ENCODE measurements at regions not wholly inside any gene's neighbourhood (a gene's known extent, or its start where the extent isn't known, plus 50 kb on each side); places are given as distances from the start of the nearest gene placed in this dataset.

DNA sequence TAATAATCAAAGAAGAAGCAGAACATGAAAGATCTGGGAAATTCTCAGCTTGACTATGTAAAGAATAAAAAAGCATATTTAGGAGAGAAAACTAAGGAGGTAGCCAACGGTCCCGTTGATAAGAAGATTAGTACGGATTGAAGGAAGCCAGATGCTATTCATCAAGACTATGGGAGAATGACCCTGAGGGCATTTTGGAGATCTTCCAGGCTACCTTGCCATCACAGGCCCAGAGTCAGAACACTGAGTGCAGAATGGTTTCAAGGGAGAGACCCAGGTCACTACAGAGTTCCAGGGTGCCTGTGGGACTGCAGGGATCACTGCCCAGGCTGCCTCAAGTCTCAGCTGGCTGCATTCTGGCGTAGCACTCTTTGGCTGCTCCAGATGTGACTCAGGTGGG is 752.9 kb upstream of the ARPP21 start (continued):
- TF ChIP-seq EZH2 (IDR thresholded peaks at IDR 0.05; ENCODE audit: low read depth, unreplicated experiment) = no peak
- no peak for TF ChIP-seq STAT1 (IDR thresholded peaks at IDR 0.05; ENCODE audit: unreplicated experiment)

DNA sequence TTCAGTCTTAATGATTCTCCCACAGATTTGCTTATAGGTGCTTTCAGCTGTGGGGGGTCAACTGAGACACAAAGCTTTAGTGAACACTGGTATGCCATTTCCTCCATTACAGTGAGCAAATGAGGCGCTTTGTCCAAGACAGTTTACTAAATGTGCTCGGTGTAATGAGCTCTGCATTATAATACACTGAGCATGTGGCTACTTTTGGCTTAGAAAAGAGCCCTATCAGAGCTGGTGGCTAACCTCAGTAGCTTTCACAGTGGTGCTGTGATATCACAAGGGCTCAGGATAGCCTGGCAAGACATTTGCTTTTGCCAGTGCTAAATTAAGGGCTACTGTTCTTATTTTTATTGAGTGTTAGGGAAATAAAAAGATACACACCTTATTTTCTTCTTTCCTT is 749.7 kb upstream of the ARPP21 start:
- Mint-ChIP-seq H3K27ac (no peak overlapping the region), H3K4me3 (no peak overlapping the region), H3K36me3 (ENCODE audit: low read depth) (no peaks in the 10 kb centered on the region), H3K4me1 (no peaks in the 10 kb centered on the region), H3K9me3 (no peaks in the 10 kb centered on the region), H3K27me3 (ENCODE audit: insufficient read depth, low read depth, poor library complexity) (no peaks in the 10 kb centered on the region)
- Histone ChIP-seq H3K9me2 (ENCODE audit: insufficient read depth) (no peaks in the 10 kb centered on the region), H3K4me2 (no peak overlapping the region), H3K4me3 (no peak overlapping the region), H3K79me2 (replicated peaks; ENCODE audit: insufficient read depth) (no peaks in the 10 kb centered on the region), H2AFZ (peak overlapping the region; percentile 82), H3K27ac (ENCODE audit: low read depth) (no peak overlapping the region), H3F3A (replicated peaks; ENCODE audit: low read depth) (no peaks in the 10 kb centered on the region), H3K36me3 (ENCODE audit: insufficient read depth) (no peaks in the 10 kb centered on the region), H3K4me1 (ENCODE audit: insufficient read depth) (peaks cover 5% of the 10 kb centered on the region; the same call in 1 of the 2 replicates), H3K27me3 (ENCODE audit: insufficient read depth) (no peaks in the 10 kb centered on the region), H4K20me1 (replicated peaks; ENCODE audit: insufficient read depth) (no peaks in the 10 kb centered on the region)
- TF ChIP-seq STAT1 (IDR thresholded peaks at IDR 0.05; ENCODE audit: unreplicated experiment) = no peak
- TF ChIP-seq CREB1 (CRISPR knock-in tag; IDR thresholded peaks at IDR 0.05; ENCODE audit: low read depth) = no peak
- no peak for TF ChIP-seq EZH2 (IDR thresholded peaks at IDR 0.05; ENCODE audit: low read depth, unreplicated experiment)
- no peak for TF ChIP-seq JUNB (IDR thresholded peaks at IDR 0.05; ENCODE audit: unreplicated experiment)
- no peak for TF ChIP-seq EZH2phosphoT487 (IDR thresholded peaks at IDR 0.05; ENCODE audit: unreplicated experiment)
- TF ChIP-seq POLR2AphosphoS5 (IDR thresholded peaks at IDR 0.05; ENCODE audit: low read depth) = no peak
- TF ChIP-seq NANOG (IDR thresholded peaks at IDR 0.05; ENCODE audit: borderline replicate concordance) = no peak
- TF ChIP-seq, protein P1, sequence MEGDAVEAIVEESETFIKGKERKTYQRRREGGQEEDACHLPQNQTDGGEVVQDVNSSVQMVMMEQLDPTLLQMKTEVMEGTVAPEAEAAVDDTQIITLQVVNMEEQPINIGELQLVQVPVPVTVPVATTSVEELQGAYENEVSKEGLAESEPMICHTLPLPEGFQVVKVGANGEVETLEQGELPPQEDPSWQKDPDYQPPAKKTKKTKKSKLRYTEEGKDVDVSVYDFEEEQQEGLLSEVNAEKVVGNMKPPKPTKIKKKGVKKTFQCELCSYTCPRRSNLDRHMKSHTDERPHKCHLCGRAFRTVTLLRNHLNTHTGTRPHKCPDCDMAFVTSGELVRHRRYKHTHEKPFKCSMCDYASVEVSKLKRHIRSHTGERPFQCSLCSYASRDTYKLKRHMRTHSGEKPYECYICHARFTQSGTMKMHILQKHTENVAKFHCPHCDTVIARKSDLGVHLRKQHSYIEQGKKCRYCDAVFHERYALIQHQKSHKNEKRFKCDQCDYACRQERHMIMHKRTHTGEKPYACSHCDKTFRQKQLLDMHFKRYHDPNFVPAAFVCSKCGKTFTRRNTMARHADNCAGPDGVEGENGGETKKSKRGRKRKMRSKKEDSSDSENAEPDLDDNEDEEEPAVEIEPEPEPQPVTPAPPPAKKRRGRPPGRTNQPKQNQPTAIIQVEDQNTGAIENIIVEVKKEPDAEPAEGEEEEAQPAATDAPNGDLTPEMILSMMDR (conservative IDR thresholded peaks at IDR 0.05; ENCODE audit: low read depth in 2 of 2) = no peak
- ATAC-seq (no peak), DNase-seq (ENCODE audit: low spot score) (no peak)

DNA sequence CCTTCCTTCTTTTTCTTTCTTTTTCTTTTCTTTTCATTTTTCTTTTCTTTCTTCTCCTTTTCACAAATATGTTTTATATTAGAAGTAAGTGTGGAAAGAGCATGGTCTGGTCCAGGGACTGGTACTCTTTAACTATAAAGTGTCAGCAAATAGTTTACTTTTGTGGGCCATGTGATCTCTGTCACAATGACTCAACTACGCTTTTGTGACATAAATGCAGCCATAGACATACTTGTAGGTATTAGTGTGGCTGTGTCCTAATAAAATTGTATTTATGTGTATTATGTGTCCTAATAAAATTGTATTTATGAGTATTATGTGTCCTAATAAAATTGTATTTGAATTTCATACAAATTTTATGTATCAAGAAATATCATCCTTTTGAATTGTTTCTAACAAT is 749.1 kb upstream of the ARPP21 start:
- Histone ChIP-seq H3K4me2 (no peak overlapping the region), H3K36me3 (ENCODE audit: insufficient read depth) (no peaks in the 10 kb centered on the region), H3K9me2 (ENCODE audit: insufficient read depth) (no peaks in the 10 kb centered on the region), H3K4me3 (no peak overlapping the region), H3F3A (replicated peaks; ENCODE audit: low read depth) (no peaks in the 10 kb centered on the region), H3K27me3 (ENCODE audit: insufficient read depth) (no peaks in the 10 kb centered on the region), H2AFZ (no peak overlapping the region), H3K27ac (ENCODE audit: low read depth) (no peak overlapping the region), H3K79me2 (replicated peaks; ENCODE audit: insufficient read depth) (no peaks in the 10 kb centered on the region), H3K4me1 (ENCODE audit: insufficient read depth) (peaks cover 5% of the 10 kb centered on the region; the same call in 1 of the 2 replicates), H4K20me1 (replicated peaks; ENCODE audit: insufficient read depth) (no peaks in the 10 kb centered on the region)
- DNase-seq (ENCODE audit: low spot score) = no peak
- no peaks in the 10 kb centered on the region for H3K9me3 Mint-ChIP-seq
- H3K36me3 Mint-ChIP-seq (ENCODE audit: low read depth) = no peaks in the 10 kb centered on the region
- H3K4me1 Mint-ChIP-seq = no peaks in the 10 kb centered on the region
- no peak overlapping the region for H3K4me3 Mint-ChIP-seq
- no peak overlapping the region for H3K27ac Mint-ChIP-seq
- ATAC-seq = no peak
- no peaks in the 10 kb centered on the region for H3K27me3 Mint-ChIP-seq (ENCODE audit: insufficient read depth, low read depth, poor library complexity)
- no peak for TF ChIP-seq JUNB (IDR thresholded peaks at IDR 0.05; ENCODE audit: unreplicated experiment)
- no peak for TF ChIP-seq ZNF114 (CRISPR knock-in tag; IDR thresholded peaks at IDR 0.05)
- TF ChIP-seq, protein P2, sequence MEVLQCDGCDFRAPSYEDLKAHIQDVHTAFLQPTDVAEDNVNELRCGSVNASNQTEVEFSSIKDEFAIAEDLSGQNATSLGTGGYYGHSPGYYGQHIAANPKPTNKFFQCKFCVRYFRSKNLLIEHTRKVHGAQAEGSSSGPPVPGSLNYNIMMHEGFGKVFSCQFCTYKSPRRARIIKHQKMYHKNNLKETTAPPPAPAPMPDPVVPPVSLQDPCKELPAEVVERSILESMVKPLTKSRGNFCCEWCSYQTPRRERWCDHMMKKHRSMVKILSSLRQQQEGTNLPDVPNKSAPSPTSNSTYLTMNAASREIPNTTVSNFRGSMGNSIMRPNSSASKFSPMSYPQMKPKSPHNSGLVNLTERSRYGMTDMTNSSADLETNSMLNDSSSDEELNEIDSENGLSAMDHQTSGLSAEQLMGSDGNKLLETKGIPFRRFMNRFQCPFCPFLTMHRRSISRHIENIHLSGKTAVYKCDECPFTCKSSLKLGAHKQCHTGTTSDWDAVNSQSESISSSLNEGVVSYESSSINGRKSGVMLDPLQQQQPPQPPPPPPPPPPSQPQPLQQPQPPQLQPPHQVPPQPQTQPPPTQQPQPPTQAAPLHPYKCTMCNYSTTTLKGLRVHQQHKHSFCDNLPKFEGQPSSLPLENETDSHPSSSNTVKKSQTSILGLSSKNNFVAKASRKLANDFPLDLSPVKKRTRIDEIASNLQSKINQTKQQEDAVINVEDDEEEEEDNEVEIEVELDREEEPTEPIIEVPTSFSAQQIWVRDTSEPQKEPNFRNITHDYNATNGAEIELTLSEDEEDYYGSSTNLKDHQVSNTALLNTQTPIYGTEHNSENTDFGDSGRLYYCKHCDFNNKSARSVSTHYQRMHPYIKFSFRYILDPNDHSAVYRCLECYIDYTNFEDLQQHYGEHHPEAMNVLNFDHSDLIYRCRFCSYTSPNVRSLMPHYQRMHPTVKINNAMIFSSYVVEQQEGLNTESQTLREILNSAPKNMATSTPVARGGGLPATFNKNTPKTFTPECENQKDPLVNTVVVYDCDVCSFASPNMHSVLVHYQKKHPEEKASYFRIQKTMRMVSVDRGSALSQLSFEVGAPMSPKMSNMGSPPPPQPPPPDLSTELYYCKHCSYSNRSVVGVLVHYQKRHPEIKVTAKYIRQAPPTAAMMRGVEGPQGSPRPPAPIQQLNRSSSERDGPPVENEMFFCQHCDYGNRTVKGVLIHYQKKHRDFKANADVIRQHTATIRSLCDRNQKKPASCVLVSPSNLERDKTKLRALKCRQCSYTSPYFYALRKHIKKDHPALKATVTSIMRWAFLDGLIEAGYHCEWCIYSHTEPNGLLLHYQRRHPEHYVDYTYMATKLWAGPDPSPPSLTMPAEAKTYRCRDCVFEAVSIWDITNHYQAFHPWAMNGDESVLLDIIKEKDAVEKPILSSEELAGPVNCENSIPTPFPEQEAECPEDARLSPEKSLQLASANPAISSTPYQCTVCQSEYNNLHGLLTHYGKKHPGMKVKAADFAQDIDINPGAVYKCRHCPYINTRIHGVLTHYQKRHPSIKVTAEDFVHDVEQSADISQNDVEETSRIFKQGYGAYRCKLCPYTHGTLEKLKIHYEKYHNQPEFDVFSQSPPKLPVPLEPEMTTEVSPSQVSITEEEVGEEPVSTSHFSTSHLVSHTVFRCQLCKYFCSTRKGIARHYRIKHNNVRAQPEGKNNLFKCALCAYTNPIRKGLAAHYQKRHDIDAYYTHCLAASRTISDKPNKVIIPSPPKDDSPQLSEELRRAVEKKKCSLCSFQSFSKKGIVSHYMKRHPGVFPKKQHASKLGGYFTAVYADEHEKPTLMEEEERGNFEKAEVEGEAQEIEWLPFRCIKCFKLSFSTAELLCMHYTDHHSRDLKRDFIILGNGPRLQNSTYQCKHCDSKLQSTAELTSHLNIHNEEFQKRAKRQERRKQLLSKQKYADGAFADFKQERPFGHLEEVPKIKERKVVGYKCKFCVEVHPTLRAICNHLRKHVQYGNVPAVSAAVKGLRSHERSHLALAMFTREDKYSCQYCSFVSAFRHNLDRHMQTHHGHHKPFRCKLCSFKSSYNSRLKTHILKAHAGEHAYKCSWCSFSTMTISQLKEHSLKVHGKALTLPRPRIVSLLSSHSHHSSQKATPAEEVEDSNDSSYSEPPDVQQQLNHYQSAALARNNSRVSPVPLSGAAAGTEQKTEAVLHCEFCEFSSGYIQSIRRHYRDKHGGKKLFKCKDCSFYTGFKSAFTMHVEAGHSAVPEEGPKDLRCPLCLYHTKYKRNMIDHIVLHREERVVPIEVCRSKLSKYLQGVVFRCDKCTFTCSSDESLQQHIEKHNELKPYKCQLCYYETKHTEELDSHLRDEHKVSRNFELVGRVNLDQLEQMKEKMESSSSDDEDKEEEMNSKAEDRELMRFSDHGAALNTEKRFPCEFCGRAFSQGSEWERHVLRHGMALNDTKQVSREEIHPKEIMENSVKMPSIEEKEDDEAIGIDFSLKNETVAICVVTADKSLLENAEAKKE (CRISPR knock-in tag; IDR thresholded peaks at IDR 0.05) = no peak
- TF ChIP-seq, protein P3, sequence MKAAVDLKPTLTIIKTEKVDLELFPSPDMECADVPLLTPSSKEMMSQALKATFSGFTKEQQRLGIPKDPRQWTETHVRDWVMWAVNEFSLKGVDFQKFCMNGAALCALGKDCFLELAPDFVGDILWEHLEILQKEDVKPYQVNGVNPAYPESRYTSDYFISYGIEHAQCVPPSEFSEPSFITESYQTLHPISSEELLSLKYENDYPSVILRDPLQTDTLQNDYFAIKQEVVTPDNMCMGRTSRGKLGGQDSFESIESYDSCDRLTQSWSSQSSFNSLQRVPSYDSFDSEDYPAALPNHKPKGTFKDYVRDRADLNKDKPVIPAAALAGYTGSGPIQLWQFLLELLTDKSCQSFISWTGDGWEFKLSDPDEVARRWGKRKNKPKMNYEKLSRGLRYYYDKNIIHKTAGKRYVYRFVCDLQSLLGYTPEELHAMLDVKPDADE (IDR thresholded peaks at IDR 0.05) = no peak
- TF ChIP-seq EZH2phosphoT487 (IDR thresholded peaks at IDR 0.05; ENCODE audit: unreplicated experiment) = no peak
- no peak for TF ChIP-seq STAT1 (IDR thresholded peaks at IDR 0.05; ENCODE audit: unreplicated experiment)
- TF ChIP-seq ZNF331 (CRISPR knock-in tag; IDR thresholded peaks at IDR 0.05; ENCODE audit: low read depth) = no peak

Measured in GM23338 (cell line).